OCI-LY3 (cell line): ENCODE measurements at regions not wholly inside any gene's neighbourhood (a gene's known extent, or its start where the extent isn't known, plus 50 kb on each side); places are given as distances from the start of the nearest gene placed in this dataset.

ENCODE experiments used
- H2AFZ ChIP-seq: fragments of 200-600, 300-600 bp; shearing (Covaris generic); 2 replicates; pipeline ENCODE4 v1.6.0; 2014; ENCODE audit warnings: antibody characterized with exemption, low read depth, low read length
- H3K27ac ChIP-seq: fragments of 200-600, 300-600 bp; sonication (generic); 2 replicates; pipeline ENCODE4 v1.5.1; 2014; ENCODE audit warnings: mild to moderate bottlenecking, low read length, moderate library complexity, mixed read lengths
- H3K27me3 ChIP-seq: fragments of 200-600, 300-600 bp; sonication (generic); 2 replicates; pipeline ENCODE4 v1.6.1; 2014; ENCODE audit warnings: low read depth, low read length, mixed read lengths
- H3K36me3 ChIP-seq: fragments of 200-600, 300-600 bp; sonication (generic); replicated peaks from 2 replicates; pipeline ENCODE3; 2014; ENCODE audit warnings: low read depth, low read length, mixed read lengths
- H3K4me1 ChIP-seq: fragments of 300-600, 200-600 bp; sonication (generic); 2 replicates; pipeline ENCODE4 v1.6.1; 2014; ENCODE audit warnings: low read length, mixed read lengths
- H3K4me2 ChIP-seq: fragments of 200-600, 300-600 bp; sonication (generic); 2 replicates; pipeline ENCODE4 v1.6.1; 2014; ENCODE audit warnings: low read length, mixed read lengths
- H3K4me3 ChIP-seq: fragments of 300-600, 200-600 bp; sonication (generic); 2 replicates; pipeline ENCODE4 v1.5.1; 2014; ENCODE audit warnings: antibody characterized with exemption, mild to moderate bottlenecking, low read length, moderate library complexity
- H3K79me2 ChIP-seq: fragments of 300-600, 200-600 bp; shearing (Covaris generic); 2 replicates; pipeline ENCODE4 v1.6.1; 2014; ENCODE audit warnings: mild to moderate bottlenecking, low read length, mixed read lengths
- H3K9ac ChIP-seq: fragments of 300-600, 200-600 bp; shearing (Covaris generic); 2 replicates; pipeline ENCODE4 v1.6.0; 2014; ENCODE audit warnings: mild to moderate bottlenecking, low read length, moderate library complexity
- H3K9me3 ChIP-seq: fragments of 200-600, 300-600 bp; shearing (Covaris generic); 2 replicates; pipeline ENCODE4 v1.6.1; 2014; ENCODE audit warnings: low read length, mixed read lengths; ENCODE audit not compliant: insufficient read depth
- H4K20me1 ChIP-seq: fragments of 200-600, 300-600 bp; sonication (generic); 2 replicates; pipeline ENCODE4 v1.6.1; 2016; ENCODE audit warnings: low read length, mixed read lengths; ENCODE audit not compliant: insufficient read depth
- CTCF ChIP-seq: fragments of 200-600, 300-600 bp; sonication (generic); IDR thresholded peaks from 2 replicates; pipeline ENCODE4 v1.5.1; 2014; ENCODE audit warnings: antibody characterized with exemption, low read length, low read depth
- EZH2phosphoT487 ChIP-seq: fragments of 200-600 bp; shearing (Covaris generic); IDR thresholded peaks from 2 replicates; pipeline ENCODE4 v1.6.1; 2018; ENCODE audit warnings: antibody characterized with exemption, mixed run types, low read depth

- H3K9me3 ChIP-seq: no peaks in the 10 kb centered on the region
- H3K27me3 ChIP-seq: no peaks in the 10 kb centered on the region; the same call in 1 of the 2 replicates
- H3K79me2 ChIP-seq: no peaks in the 10 kb centered on the region
- no peaks in the 10 kb centered on the region for H3K4me1 ChIP-seq
- H3K27ac ChIP-seq: no peak overlapping the region
- H3K9ac ChIP-seq: no peak overlapping the region
- no peak overlapping the region for H3K4me3 ChIP-seq
- no peak overlapping the region for H2AFZ ChIP-seq
- no peak overlapping the region for H3K4me2 ChIP-seq
- no peaks in the 10 kb centered on the region for H3K36me3 ChIP-seq
- H4K20me1 ChIP-seq: no peaks in the 10 kb centered on the region
- TF ChIP-seq EZH2phosphoT487 (no peak), CTCF (no peak)
These were observed 201.6 kb downstream of the ICOS start for GRCh38 chr2:204138206-204138605.

GRCh38 chr2:204140246-204140645 is 203.7 kb downstream of the ICOS start:
- TF ChIP-seq CTCF: no peak
- no peak for TF ChIP-seq EZH2phosphoT487
- Histone ChIP-seq H3K27me3 (no peaks in the 10 kb centered on the region; the same call in 1 of the 2 replicates), H3K36me3 (no peaks in the 10 kb centered on the region)

DNA sequence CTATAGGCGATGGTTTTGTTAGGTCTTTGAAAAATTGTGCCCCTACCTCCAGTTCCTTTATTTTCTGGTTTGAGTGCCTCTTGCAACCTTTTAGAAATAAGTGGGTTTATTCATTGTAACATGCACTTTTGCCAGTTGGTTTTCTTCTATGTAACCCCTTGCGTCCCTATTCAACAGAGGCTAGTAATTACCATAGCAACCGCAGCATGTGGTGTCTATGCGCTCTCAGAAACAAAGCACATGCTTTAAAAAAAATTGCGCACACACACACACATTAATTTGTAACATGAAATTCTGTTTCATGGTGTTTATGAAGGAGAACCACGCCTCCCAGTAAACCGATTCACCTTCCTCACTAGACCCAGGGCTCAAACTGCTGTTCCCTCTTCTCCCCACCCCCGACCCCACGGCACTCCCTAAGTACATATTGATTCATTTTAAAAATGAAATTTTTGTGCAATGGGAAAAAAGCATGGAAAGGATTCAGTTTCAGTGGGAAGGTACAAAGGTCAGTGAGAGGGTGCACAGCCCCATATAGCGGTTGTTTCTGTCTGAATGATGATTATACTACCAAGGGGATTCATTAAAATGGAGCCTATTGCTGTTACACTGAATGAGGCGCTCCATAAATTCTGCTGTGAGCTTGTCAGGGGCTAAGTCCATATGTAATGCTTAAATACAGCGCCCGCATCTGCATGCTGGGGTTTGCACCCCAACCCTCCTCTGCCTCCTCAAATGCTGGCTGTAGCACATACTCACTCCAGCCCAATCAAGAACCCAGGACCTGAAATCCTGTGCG is 206.9 kb downstream of the ICOS start:
- H2AFZ ChIP-seq: no peak overlapping the region
- no peak overlapping the region for H3K9ac ChIP-seq

More at GRCh38 chr2:204140246-204140645, 203.7 kb downstream of the ICOS start:
- H3K27ac ChIP-seq: no peak overlapping the region
- H4K20me1 ChIP-seq: no peaks in the 10 kb centered on the region
- H2AFZ ChIP-seq: no peak overlapping the region
- no peaks in the 10 kb centered on the region for H3K79me2 ChIP-seq
- no peak overlapping the region for H3K4me3 ChIP-seq
- H3K9ac ChIP-seq: no peak overlapping the region
- H3K4me1 ChIP-seq: no peaks in the 10 kb centered on the region
- no peaks in the 10 kb centered on the region for H3K9me3 ChIP-seq
- H3K4me2 ChIP-seq: no peak overlapping the region

More for the DNA sequence above, 206.9 kb downstream of the ICOS start:
- no peak overlapping the region for H3K27ac ChIP-seq
- H3K4me2 ChIP-seq: no peak overlapping the region
- no peaks in the 10 kb centered on the region for H3K9me3 ChIP-seq
- TF ChIP-seq CTCF: no peak
- TF ChIP-seq EZH2phosphoT487: no peak
- H4K20me1 ChIP-seq: no peaks in the 10 kb centered on the region
- H3K79me2 ChIP-seq: no peaks in the 10 kb centered on the region
- peaks cover 5% of the 10 kb centered on the region for H3K27me3 ChIP-seq
- no peaks in the 10 kb centered on the region for H3K36me3 ChIP-seq
- H3K4me3 ChIP-seq: no peak overlapping the region
- H3K4me1 ChIP-seq: peaks cover 5% of the 10 kb centered on the region; the same call in 1 of the 2 replicates
